Endothelial cell of umbilical vein (primary cell): ENCODE measurements at regions not wholly inside any gene's neighbourhood (a gene's known extent, or its start where the extent isn't known, plus 50 kb on each side); places are given as distances from the start of the nearest gene placed in this dataset.

Experiments
- BruUV-seq: library from RNA; stranded (reverse); fragments of 400-500 nt; replicated peaks from 2 replicates; lab custom pipeline; 2021; lab: Mats Ljungman, UMichigan
- CTCF ChIA-PET: fragments of 300-600, 350-600 bp; sonication (Branson Sonifier 250); formaldehyde crosslinking; loops from one replicate; lab custom pipeline; 2021; ENCODE audit warnings: antibody characterized with exemption, inconsistent platforms; lab: Charles Lee
- POLR2A ChIA-PET: fragments of 300-600, 350-600 bp; sonication (Branson Sonifier 250); formaldehyde crosslinking; loops from one replicate; lab custom pipeline; 2021; ENCODE audit warnings: antibody characterized with exemption, inconsistent platforms; lab: Charles Lee
- DNase-seq: peaks from one replicate; pipeline ENCODE4 v3.0.0-alpha.2; 2011; ENCODE audit warnings: low read depth, low spot score
- FAIRE-seq: peaks from 2 replicates; lab custom pipeline; 2011; peaks lifted over from hg19 to GRCh38; lab: Jason Lieb, UNC
- H2AFZ ChIP-seq: 2 replicates; pipeline ENCODE4 v1.6.0; 2012; ENCODE audit warnings: low read depth, low read length, control low read depth, inconsistent platforms
- H3K27ac ChIP-seq: 2 replicates; pipeline ENCODE4 v1.5.1; 2011; ENCODE audit warnings: low read depth, mild to moderate bottlenecking, control low read depth, low read length, moderate library complexity; ENCODE audit not compliant: insufficient read depth
- H3K27me3 ChIP-seq, 2 experiments: 2 replicates each; pipeline versions ENCODE4 v1.6.0 to v1.6.1; 2011; ENCODE audit warnings: low read length in 2 of 2, mixed read lengths in 1 of 2; ENCODE audit not compliant: control insufficient read depth in 2 of 2, insufficient read depth in 2 of 2
- H3K36me3 ChIP-seq, 2 experiments: 2 replicates in 1 of 2; 3 replicates in 1 of 2; pipeline ENCODE4 v1.5.1; 2011; ENCODE audit warnings: low read length in 2 of 2, mild to moderate bottlenecking in 1 of 2, moderate library complexity in 1 of 2; ENCODE audit not compliant: control insufficient read depth in 2 of 2, insufficient read depth in 2 of 2; ENCODE audit errors: extremely low read depth in 1 of 2
- H3K4me1 ChIP-seq: 3 replicates; pipeline ENCODE4 v1.5.1; 2011; ENCODE audit warnings: mild to moderate bottlenecking, low read length; ENCODE audit not compliant: control insufficient read depth, insufficient read depth; ENCODE audit errors: extremely low read depth
- H3K4me2 ChIP-seq: 2 replicates; pipeline ENCODE4 v1.6.1; 2011; ENCODE audit warnings: low read length, control low read depth, mixed read lengths; ENCODE audit not compliant: insufficient read depth
- H3K4me3 ChIP-seq, 3 experiments: fragments of 200-600 bp in 1 of 3; sonication (generic), shearing (Covaris generic) in 1 of 3; replicated peaks in 1 of 3; 2 replicates each; pipeline ENCODE4 v1.5.1; 2011 to 2016; ENCODE audit warnings: control low read depth in 3 of 3, low read length in 3 of 3, mild to moderate bottlenecking in 2 of 3, inconsistent platforms in 1 of 3, low read depth in 1 of 3, moderate library complexity in 1 of 3; ENCODE audit not compliant: insufficient read depth in 1 of 3
- H3K79me2 ChIP-seq: 2 replicates; pipeline ENCODE4 v1.6.0; 2012; ENCODE audit warnings: low read length, inconsistent platforms; ENCODE audit not compliant: control insufficient read depth, insufficient read depth
- H3K9ac ChIP-seq: replicated peaks from 2 replicates; pipeline ENCODE3; 2011; ENCODE audit warnings: low read length, control low read depth; ENCODE audit not compliant: insufficient read depth; ENCODE audit errors: extremely low read depth
- H3K9me1 ChIP-seq: replicated peaks from 3 replicates; pipeline ENCODE4 v1.6.0; 2011; ENCODE audit warnings: mild to moderate bottlenecking, low read length; ENCODE audit not compliant: control insufficient read depth, insufficient read depth; ENCODE audit errors: extremely low read depth
- H3K9me3 ChIP-seq: replicated peaks from 2 replicates; pipeline ENCODE4 v1.5.1; 2012; ENCODE audit warnings: low read length, inconsistent platforms; ENCODE audit not compliant: control insufficient read depth, insufficient read depth
- H4K20me1 ChIP-seq: replicated peaks from 2 replicates; pipeline ENCODE3; 2011; ENCODE audit warnings: mild to moderate bottlenecking, low read length; ENCODE audit not compliant: control insufficient read depth, insufficient read depth; ENCODE audit errors: extremely low read depth
- CTCF ChIP-seq, 2 donors: IDR thresholded peaks; 1 replicate in 1 of 2; 2 replicates in 1 of 2; pipeline ENCODE4 v1.5.1; 2011; ENCODE audit warnings: low read length in 2 of 2, mild to moderate bottlenecking in 2 of 2, moderate library complexity in 2 of 2, control low read depth in 1 of 2, inconsistent platforms in 1 of 2, low read depth in 1 of 2; ENCODE audit not compliant: insufficient read depth in 1 of 2; ENCODE audit errors: extremely low read depth in 1 of 2
- EZH2 ChIP-seq: IDR thresholded peaks from 2 replicates; pipeline ENCODE4 v1.6.1; 2012; ENCODE audit warnings: borderline replicate concordance, low read depth, mild to moderate bottlenecking, moderate library complexity, low read length, inconsistent platforms; ENCODE audit not compliant: severe bottlenecking
- FOS ChIP-seq: IDR thresholded peaks from 2 replicates; pipeline ENCODE4 v1.6.1; 2011; ENCODE audit warnings: mild to moderate bottlenecking, low read length, moderate library complexity, borderline replicate concordance; ENCODE audit not compliant: insufficient read depth
- GATA2 ChIP-seq: IDR thresholded peaks from 2 replicates; pipeline ENCODE4 v1.7.0; 2011; ENCODE audit warnings: low read depth, mild to moderate bottlenecking, moderate library complexity, mixed read lengths, low read length; ENCODE audit not compliant: insufficient read length, insufficient read depth
- JUN ChIP-seq: IDR thresholded peaks from 2 replicates; pipeline ENCODE4 v1.6.1; 2011; ENCODE audit warnings: borderline replicate concordance, low read depth; ENCODE audit not compliant: insufficient read length, insufficient read depth
- MAX ChIP-seq: IDR thresholded peaks from 2 replicates; pipeline ENCODE4 v1.6.1; 2011; ENCODE audit not compliant: insufficient read depth, insufficient read length
- MYC ChIP-seq: IDR thresholded peaks from one replicate; pipeline ENCODE4 v1.6.1; 2011; ENCODE audit warnings: mild to moderate bottlenecking, low read depth, low read length
- POLR2A ChIP-seq: IDR thresholded peaks from 2 replicates; pipeline ENCODE4 v1.6.1; 2012; ENCODE audit warnings: low read depth, mild to moderate bottlenecking, control low read depth, low read length
- POLR2AphosphoS5 ChIP-seq: IDR thresholded peaks from 2 replicates; pipeline ENCODE4 v1.6.1; 2012; ENCODE audit warnings: low read depth, mild to moderate bottlenecking, control low read depth, low read length, moderate library complexity; ENCODE audit not compliant: insufficient read depth
- dilution Hi-C: fragments of 300-500 bp; cut with MboI; formaldehyde crosslinking; loops from one replicate; pipeline ENCODE4 v1.15.0; 2019; ENCODE audit warnings: low sequenced_read_pairs; ENCODE audit not compliant: extremely low pct_ligation_motif_present
- intact Hi-C: fragments of 100-400 bp; cut with micrococcal nuclease; formaldehyde crosslinking; loops from one replicate; pipeline ENCODE4 v1.10.0; 2022

- ChIA-PET POLR2A (no interaction called here), CTCF (no interaction called here)
- Histone ChIP-seq H3K4me2 (no peak overlapping the region), H3K4me1 (no peaks in the 10 kb centered on the region), H4K20me1 (no peaks in the 10 kb centered on the region), H3K27me3 (no peaks in the 10 kb centered on the region), H3K4me3 (no peak overlapping the region), H3K36me3 (no peaks in the 10 kb centered on the region), H3K9me3 (no peaks in the 10 kb centered on the region), H3K79me2 (no peaks in the 10 kb centered on the region), H3K27ac (no peak overlapping the region), H3K9ac (no peak overlapping the region), H2AFZ (no peak overlapping the region), H3K9me1 (no peaks in the 10 kb centered on the region)
- TF ChIP-seq EZH2 (no peak), GATA2 (no peak), MAX (no peak), FOS (no peak), CTCF (IDR thresholded peaks at IDR 0.05; ENCODE audit: extremely low read depth in 1 of 2, insufficient read depth in 1 of 2, low read depth in 1 of 2, low read length in 2 of 2) (no peak), POLR2AphosphoS5 (no peak), POLR2A (no peak), JUN (no peak), MYC (no peak)
- DNase-seq (no peak), FAIRE-seq (no peak)
- BruUV-seq: no TSS peak
- intact Hi-C loops: no loop called here
- dilution Hi-C loops: no loop called here
Measured at GRCh38 chr20:52845044-52845443, 127.1 kb upstream of the TSHZ2 start.
